ENCODE measurements at regions not wholly inside any gene's neighbourhood (a gene's known extent, or its start where the extent isn't known, plus 50 kb on each side); places are given as distances from the start of the nearest gene placed in this dataset.
"Not testable (repeated sequence)": the region's sequence is repeated elsewhere in the genome, so short reads cannot be mapped to it uniquely, and the experiment has no call there.

- Mint-ChIP-seq H3K27ac (no peak overlapping the region), H3K4me3 (no peak overlapping the region), H3K27me3 (no peaks in the 10 kb centered on the region), H3K36me3 (ENCODE audit: low read depth) (no peaks in the 10 kb centered on the region), H3K4me1 (no peaks in the 10 kb centered on the region)
- ATAC-seq (no peak), DNase-seq (no peak)
- H3K9me3 ChIP-seq (ENCODE audit: control insufficient read depth, low read length, poor library complexity, severe bottlenecking) = no peaks in the 10 kb centered on the region
These were observed 363.5 kb downstream of the IGSF11 start for GRCh38 chr3:118671192-118671591.

GRCh38 chr3:118675305-118675704, 359.3 kb downstream of the IGSF11 start:
- ATAC-seq (no peak), DNase-seq (no peak)
- H3K9me3 ChIP-seq (ENCODE audit: control insufficient read depth, low read length, poor library complexity, severe bottlenecking) = no peaks in the 10 kb centered on the region
- H3K36me3 Mint-ChIP-seq (ENCODE audit: low read depth) = no peaks in the 10 kb centered on the region
- no peak overlapping the region for H3K27ac Mint-ChIP-seq
- H3K4me3 Mint-ChIP-seq = no peak overlapping the region
- H3K4me1 Mint-ChIP-seq = no peaks in the 10 kb centered on the region
- H3K27me3 Mint-ChIP-seq = no peaks in the 10 kb centered on the region

- H3K36me3 Mint-ChIP-seq (ENCODE audit: low read depth); H3K4me3 Mint-ChIP-seq; ATAC-seq; DNase-seq; H3K27ac Mint-ChIP-seq; H3K9me3 ChIP-seq (ENCODE audit: control insufficient read depth, low read length, poor library complexity, severe bottlenecking); H3K27me3 Mint-ChIP-seq; H3K4me1 Mint-ChIP-seq: not testable (repeated sequence)
These were observed 356.0 kb downstream of the IGSF11 start for GRCh38 chr3:118678663-118679062.

- no peak for DNase-seq
- Mint-ChIP-seq H3K4me1 (no peaks in the 10 kb centered on the region), H3K27ac (no peak overlapping the region), H3K27me3 (no peaks in the 10 kb centered on the region), H3K4me3 (no peak overlapping the region), H3K36me3 (ENCODE audit: low read depth) (no peaks in the 10 kb centered on the region)
- H3K9me3 ChIP-seq (ENCODE audit: control insufficient read depth, low read length, poor library complexity, severe bottlenecking) = no peaks in the 10 kb centered on the region
- ATAC-seq = no peak
These were observed 351.7 kb downstream of the IGSF11 start for GRCh38 chr3:118682921-118683320.

GRCh38 chr3:118683636-118684035, 351.0 kb downstream of the IGSF11 start:
- no peaks in the 10 kb centered on the region for H3K9me3 ChIP-seq (ENCODE audit: control insufficient read depth, low read length, poor library complexity, severe bottlenecking)
- ATAC-seq (no peak), DNase-seq (no peak)
- H3K27me3 Mint-ChIP-seq = no peaks in the 10 kb centered on the region
- no peak overlapping the region for H3K27ac Mint-ChIP-seq
- no peaks in the 10 kb centered on the region for H3K4me1 Mint-ChIP-seq
- H3K36me3 Mint-ChIP-seq (ENCODE audit: low read depth) = no peaks in the 10 kb centered on the region
- no peak overlapping the region for H3K4me3 Mint-ChIP-seq

GRCh38 chr3:118688396-118688884, 346.2 kb downstream of the IGSF11 start:
- Mint-ChIP-seq H3K27ac (no peak overlapping the region), H3K36me3 (ENCODE audit: low read depth) (no peaks in the 10 kb centered on the region), H3K27me3 (no peaks in the 10 kb centered on the region), H3K4me1 (no peaks in the 10 kb centered on the region), H3K4me3 (no peak overlapping the region)
- DNase-seq (no peak), ATAC-seq (no peak)
- no peaks in the 10 kb centered on the region for H3K9me3 ChIP-seq (ENCODE audit: control insufficient read depth, low read length, poor library complexity, severe bottlenecking)

GRCh38 chr3:118692416-118692815, 342.2 kb downstream of the IGSF11 start:
- Mint-ChIP-seq H3K36me3 (ENCODE audit: low read depth) (no peaks in the 10 kb centered on the region), H3K4me3 (no peak overlapping the region), H3K27me3 (no peaks in the 10 kb centered on the region), H3K27ac (no peak overlapping the region), H3K4me1 (no peaks in the 10 kb centered on the region)
- H3K9me3 ChIP-seq (ENCODE audit: control insufficient read depth, low read length, poor library complexity, severe bottlenecking) = no peaks in the 10 kb centered on the region
- DNase-seq (no peak), ATAC-seq (no peak)

- no peaks in the 10 kb centered on the region for H3K9me3 ChIP-seq (ENCODE audit: control insufficient read depth, low read length, poor library complexity, severe bottlenecking)
- H3K4me1 Mint-ChIP-seq = no peaks in the 10 kb centered on the region
- ATAC-seq = no peak
These were observed 329.0 kb downstream of the IGSF11 start for GRCh38 chr3:118705487-118706219.

GRCh38 chr3:118707991-118708390, 326.7 kb downstream of the IGSF11 start:
- peaks cover 11% of the 10 kb centered on the region for H3K27me3 Mint-ChIP-seq
- no peak overlapping the region for H3K4me3 Mint-ChIP-seq
- H3K9me3 ChIP-seq (ENCODE audit: control insufficient read depth, low read length, poor library complexity, severe bottlenecking) = no peaks in the 10 kb centered on the region
- H3K27ac Mint-ChIP-seq = no peak overlapping the region
- no peak for ATAC-seq
- H3K4me1 Mint-ChIP-seq = no peaks in the 10 kb centered on the region
- H3K36me3 Mint-ChIP-seq (ENCODE audit: low read depth) = no peaks in the 10 kb centered on the region
- DNase-seq = no peak

More at GRCh38 chr3:118705487-118706219, 329.0 kb downstream of the IGSF11 start:
- no peak for DNase-seq
- H3K4me3 Mint-ChIP-seq = no peak overlapping the region
- H3K36me3 Mint-ChIP-seq (ENCODE audit: low read depth) = no peaks in the 10 kb centered on the region
- peaks cover 11% of the 10 kb centered on the region for H3K27me3 Mint-ChIP-seq
- H3K27ac Mint-ChIP-seq = no peak overlapping the region

GRCh38 chr3:118710532-118710931, 324.1 kb downstream of the IGSF11 start:
- Mint-ChIP-seq H3K36me3 (ENCODE audit: low read depth) (no peaks in the 10 kb centered on the region), H3K27ac (no peak overlapping the region), H3K4me3 (no peak overlapping the region), H3K4me1 (no peaks in the 10 kb centered on the region), H3K27me3 (peaks cover 21% of the 10 kb centered on the region)
- H3K9me3 ChIP-seq (ENCODE audit: control insufficient read depth, low read length, poor library complexity, severe bottlenecking) = no peaks in the 10 kb centered on the region
- no peak for DNase-seq
- ATAC-seq = no peak

- no peak for DNase-seq
- H3K9me3 ChIP-seq (ENCODE audit: control insufficient read depth, low read length, poor library complexity, severe bottlenecking) = no peaks in the 10 kb centered on the region
- H3K4me1 Mint-ChIP-seq = no peaks in the 10 kb centered on the region
- H3K27me3 Mint-ChIP-seq = peaks cover 10% of the 10 kb centered on the region
- no peaks in the 10 kb centered on the region for H3K36me3 Mint-ChIP-seq (ENCODE audit: low read depth)
- no peak for ATAC-seq
- no peak overlapping the region for H3K27ac Mint-ChIP-seq
- H3K4me3 Mint-ChIP-seq = no peak overlapping the region
These were observed 321.0 kb downstream of the IGSF11 start for GRCh38 chr3:118713502-118714207.

GRCh38 chr3:118714800-118715199, 319.8 kb downstream of the IGSF11 start:
- ATAC-seq (no peak), DNase-seq (no peak)
- no peak overlapping the region for H3K4me3 Mint-ChIP-seq
- no peak overlapping the region for H3K27ac Mint-ChIP-seq
- H3K4me1 Mint-ChIP-seq = no peaks in the 10 kb centered on the region
- no peaks in the 10 kb centered on the region for H3K9me3 ChIP-seq (ENCODE audit: control insufficient read depth, low read length, poor library complexity, severe bottlenecking)
- H3K36me3 Mint-ChIP-seq (ENCODE audit: low read depth) = no peaks in the 10 kb centered on the region
- H3K27me3 Mint-ChIP-seq = peaks cover 10% of the 10 kb centered on the region

- peaks cover 10% of the 10 kb centered on the region for H3K27me3 Mint-ChIP-seq
- no peak overlapping the region for H3K27ac Mint-ChIP-seq
- H3K4me3 Mint-ChIP-seq = no peak overlapping the region
- H3K9me3 ChIP-seq (ENCODE audit: control insufficient read depth, low read length, poor library complexity, severe bottlenecking) = no peaks in the 10 kb centered on the region
- H3K4me1 Mint-ChIP-seq = no peaks in the 10 kb centered on the region
- ATAC-seq = no peak
- no peak for DNase-seq
- no peaks in the 10 kb centered on the region for H3K36me3 Mint-ChIP-seq (ENCODE audit: low read depth)
These were observed 305.1 kb downstream of the IGSF11 start for GRCh38 chr3:118729546-118729945.

- no peaks in the 10 kb centered on the region for H3K9me3 ChIP-seq (ENCODE audit: control insufficient read depth, low read length, poor library complexity, severe bottlenecking)
- Mint-ChIP-seq H3K4me3 (no peak overlapping the region), H3K27me3 (no peaks in the 10 kb centered on the region), H3K4me1 (no peaks in the 10 kb centered on the region), H3K27ac (no peak overlapping the region), H3K36me3 (ENCODE audit: low read depth) (no peaks in the 10 kb centered on the region)
- DNase-seq (no peak), ATAC-seq (no peak)
These were observed 300.0 kb downstream of the IGSF11 start for GRCh38 chr3:118734664-118735063.
